ENCODE measurements at regions not wholly inside any gene's neighbourhood (a gene's known extent, or its start where the extent isn't known, plus 50 kb on each side); places are given as distances from the start of the nearest gene placed in this dataset.

DNA sequence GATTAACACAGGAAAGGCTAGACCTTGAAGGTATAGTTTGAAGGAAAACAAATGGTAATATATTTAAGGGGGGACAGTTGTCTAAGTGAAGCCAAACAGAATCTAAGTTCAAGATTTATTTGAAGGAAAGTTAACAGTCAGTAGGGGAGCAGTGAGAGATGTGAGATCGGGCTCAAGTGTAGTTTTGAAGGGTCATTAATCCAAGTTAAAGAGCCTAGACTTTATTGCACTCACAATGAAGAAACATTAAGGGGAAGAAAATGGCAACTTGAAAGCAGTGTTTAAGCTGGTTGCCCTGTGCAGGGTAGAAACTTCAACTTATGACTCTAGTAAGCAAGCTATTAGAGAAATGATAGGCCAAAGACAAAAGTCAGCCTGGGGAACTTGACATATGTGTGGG, 1952.2 kb downstream of the PCDH7 start:
- TF ChIP-seq POLR2A (IDR thresholded peaks at IDR 0.05) (no peak), CTCF (IDR thresholded peaks at IDR 0.05) (no peak)

Measured in stomach (tissue), 4 donors.